ENCODE measurements at regions not wholly inside any gene's neighbourhood (a gene's known extent, or its start where the extent isn't known, plus 50 kb on each side); places are given as distances from the start of the nearest gene placed in this dataset.
A peak's percentile ranks its signal among the peaks of the same experiment; 100 is the strongest.

GRCh38 chr6:145228962-145229582 lies 506.2 kb downstream of the EPM2A start:
- no peak for DNase-seq

- DNase-seq = peak; percentile 92
These were observed 501.4 kb downstream of the EPM2A start for GRCh38 chr6:145233955-145234354.

GRCh38 chr6:145235207-145235606 lies 500.1 kb downstream of the EPM2A start:
- DNase-seq = no peak

GRCh38 chr6:145238787-145239186 lies 496.5 kb downstream of the EPM2A start:
- DNase-seq = no peak

GRCh38 chr6:145241039-145241438 lies 494.3 kb downstream of the EPM2A start:
- DNase-seq = no peak

GRCh38 chr6:145241721-145242120 lies 493.6 kb downstream of the EPM2A start:
- DNase-seq = no peak

GRCh38 chr6:145244349-145245100 lies 490.8 kb downstream of the EPM2A start:
- DNase-seq = no peak

- DNase-seq = no peak
These were observed 490.2 kb downstream of the EPM2A start for GRCh38 chr6:145245119-145245518.

GRCh38 chr6:145247692-145248419 lies 487.5 kb downstream of the EPM2A start:
- DNase-seq = peak; percentile 21

GRCh38 chr6:145250436-145250835 lies 484.9 kb downstream of the EPM2A start:
- DNase-seq = no peak

GRCh38 chr6:145252737-145253136 lies 482.6 kb downstream of the EPM2A start:
- no peak for DNase-seq

- no peak for DNase-seq
These were observed 480.5 kb downstream of the EPM2A start for GRCh38 chr6:145254649-145255401.

- DNase-seq = no peak
These were observed 477.6 kb downstream of the EPM2A start for GRCh38 chr6:145257704-145258103.

- DNase-seq = no peak
These were observed 477.2 kb downstream of the EPM2A start for GRCh38 chr6:145258122-145258521.

GRCh38 chr6:145260484-145261175 lies 474.7 kb downstream of the EPM2A start:
- no peak for DNase-seq

GRCh38 chr6:145261758-145262157 lies 473.6 kb downstream of the EPM2A start:
- DNase-seq = peak; percentile 13

GRCh38 chr6:145262771-145263170 lies 472.5 kb downstream of the EPM2A start:
- DNase-seq = no peak

GRCh38 chr6:145263778-145264211 lies 471.5 kb downstream of the EPM2A start:
- DNase-seq = no peak

- no peak for DNase-seq
These were observed 468.8 kb downstream of the EPM2A start for GRCh38 chr6:145266432-145267075.

GRCh38 chr6:145267076-145267867 lies 468.0 kb downstream of the EPM2A start:
- DNase-seq = no peak

GRCh38 chr6:145270464-145270863 lies 464.9 kb downstream of the EPM2A start:
- DNase-seq = no peak
